Epithelial cell of esophagus (primary cell): ENCODE measurements at regions not wholly inside any gene's neighbourhood (a gene's known extent, or its start where the extent isn't known, plus 50 kb on each side); places are given as distances from the start of the nearest gene placed in this dataset.

Source experiments
- DNase-seq: peaks from one replicate; pipeline ENCODE4 v3.0.0; 2010; ENCODE audit warnings: low read depth
- H3K4me3 ChIP-seq: 2 replicates; pipeline ENCODE4 v1.5.1; 2011; ENCODE audit warnings: mild to moderate bottlenecking, low read length, control low read depth
- CTCF ChIP-seq: IDR thresholded peaks from 2 replicates; pipeline ENCODE4 v1.5.1; 2011; ENCODE audit warnings: low read depth, mild to moderate bottlenecking, low read length, control low read depth, inconsistent platforms; ENCODE audit not compliant: insufficient read depth; ENCODE audit errors: missing control alignments

GRCh38 chr15:35914573-35914972 lies 368.6 kb upstream of the DPH6 start:
- no peak for DNase-seq
- H3K4me3 ChIP-seq: no peak overlapping the region

GRCh38 chr15:35921046-35921445 lies 375.1 kb upstream of the DPH6 start:
- no peak for TF ChIP-seq CTCF
- no peak for DNase-seq
- H3K4me3 ChIP-seq: no peak overlapping the region

More at GRCh38 chr15:35914573-35914972, 368.6 kb upstream of the DPH6 start:
- TF ChIP-seq CTCF: no peak

- DNase-seq: peak; percentile 81
- H3K4me3 ChIP-seq: no peak overlapping the region
- TF ChIP-seq CTCF: no peak
Measured at GRCh38 chr15:35925275-35926006, 379.5 kb upstream of the DPH6 start.

GRCh38 chr15:35926007-35926380 lies 380.0 kb upstream of the DPH6 start:
- DNase-seq: peak; percentile 11
- no peak for TF ChIP-seq CTCF
- H3K4me3 ChIP-seq: no peak overlapping the region

GRCh38 chr15:35928847-35929246 lies 382.9 kb upstream of the DPH6 start:
- TF ChIP-seq CTCF: no peak
- no peak for DNase-seq
- no peak overlapping the region for H3K4me3 ChIP-seq

- no peak overlapping the region for H3K4me3 ChIP-seq
- TF ChIP-seq CTCF: no peak
- DNase-seq: no peak
Measured at GRCh38 chr15:35929740-35930444, 383.9 kb upstream of the DPH6 start.
